IMR-90 (cell line): ENCODE measurements at regions not wholly inside any gene's neighbourhood (a gene's known extent, or its start where the extent isn't known, plus 50 kb on each side); places are given as distances from the start of the nearest gene placed in this dataset.

Source experiments
- BHLHE40 ChIP-seq: fragments of 150-350 bp; IDR thresholded peaks from 2 replicates; pipeline ENCODE4 v1.6.1; 2016; ENCODE audit warnings: mild to moderate bottlenecking, low read depth, low read length
- ELK1 ChIP-seq: fragments of 150-350 bp; IDR thresholded peaks from 2 replicates; pipeline ENCODE4 v1.6.1; 2016; ENCODE audit warnings: low read depth, mild to moderate bottlenecking, low read length, moderate library complexity, borderline replicate concordance
- FOS ChIP-seq: fragments of 150-350 bp; IDR thresholded peaks from 2 replicates; pipeline ENCODE4 v1.6.1; 2016; ENCODE audit warnings: low read depth, low read length
- NFE2L2 ChIP-seq: fragments of 150-350 bp; IDR thresholded peaks from 2 replicates; pipeline ENCODE4 v1.6.1; 2016; ENCODE audit warnings: low read depth, mild to moderate bottlenecking, low read length
- POLR2A ChIP-seq: IDR thresholded peaks from 2 replicates; pipeline ENCODE4 v1.6.1; 2012; ENCODE audit warnings: mild to moderate bottlenecking, low read depth, low read length
- RAD21 ChIP-seq: IDR thresholded peaks from 2 replicates; pipeline ENCODE4 v1.6.1; 2012; ENCODE audit warnings: low read length, improper control_type of control experiment
- SMC3 ChIP-seq: fragments of 150-350 bp; IDR thresholded peaks from 2 replicates; pipeline ENCODE4 v1.6.1; 2016; ENCODE audit warnings: low read depth, mild to moderate bottlenecking, antibody characterized with exemption, low read length, moderate library complexity
- TF ChIP-seq, protein P1 (sequence below): conservative IDR thresholded peaks from 2 replicates; pipeline ENCODE4 v1.5.1; 2012; ENCODE audit warnings: mild to moderate bottlenecking, low read depth, low read length, improper control_type of control experiment

GRCh38 chr11:45075952-45076351, 70.5 kb upstream of the PRDM11 start:
- TF ChIP-seq, protein P1, sequence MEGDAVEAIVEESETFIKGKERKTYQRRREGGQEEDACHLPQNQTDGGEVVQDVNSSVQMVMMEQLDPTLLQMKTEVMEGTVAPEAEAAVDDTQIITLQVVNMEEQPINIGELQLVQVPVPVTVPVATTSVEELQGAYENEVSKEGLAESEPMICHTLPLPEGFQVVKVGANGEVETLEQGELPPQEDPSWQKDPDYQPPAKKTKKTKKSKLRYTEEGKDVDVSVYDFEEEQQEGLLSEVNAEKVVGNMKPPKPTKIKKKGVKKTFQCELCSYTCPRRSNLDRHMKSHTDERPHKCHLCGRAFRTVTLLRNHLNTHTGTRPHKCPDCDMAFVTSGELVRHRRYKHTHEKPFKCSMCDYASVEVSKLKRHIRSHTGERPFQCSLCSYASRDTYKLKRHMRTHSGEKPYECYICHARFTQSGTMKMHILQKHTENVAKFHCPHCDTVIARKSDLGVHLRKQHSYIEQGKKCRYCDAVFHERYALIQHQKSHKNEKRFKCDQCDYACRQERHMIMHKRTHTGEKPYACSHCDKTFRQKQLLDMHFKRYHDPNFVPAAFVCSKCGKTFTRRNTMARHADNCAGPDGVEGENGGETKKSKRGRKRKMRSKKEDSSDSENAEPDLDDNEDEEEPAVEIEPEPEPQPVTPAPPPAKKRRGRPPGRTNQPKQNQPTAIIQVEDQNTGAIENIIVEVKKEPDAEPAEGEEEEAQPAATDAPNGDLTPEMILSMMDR = no peak
- no peak for TF ChIP-seq ELK1
- no peak for TF ChIP-seq RAD21
- TF ChIP-seq FOS = no peak
- no peak for TF ChIP-seq POLR2A
- no peak for TF ChIP-seq SMC3
- TF ChIP-seq BHLHE40 = no peak
- TF ChIP-seq NFE2L2 = no peak
